Transverse colon (tissue), 4 donors: ENCODE measurements at regions not wholly inside any gene's neighbourhood (a gene's known extent, or its start where the extent isn't known, plus 50 kb on each side); places are given as distances from the start of the nearest gene placed in this dataset.

Experiments
- DNase-seq: peaks from one replicate; pipeline ENCODE4 v3.0.0-alpha.2; 2019
- H3K27ac ChIP-seq, 4 donors: fragments of 200-600 bp; sonication (generic); 2 replicates each; pipeline ENCODE4 v1.5.1; 2016 to 2018; ENCODE audit warnings: inconsistent platforms in 4 of 4
- H3K27me3 ChIP-seq: fragments of 200-600 bp; sonication (generic); 2 replicates; pipeline ENCODE4 v1.5.1; 2017; ENCODE audit warnings: inconsistent platforms
- H3K36me3 ChIP-seq, 4 donors: fragments of 200-600 bp; sonication (generic); 2 replicates each; pipeline ENCODE4 v1.5.1; 2017 to 2019; ENCODE audit warnings: inconsistent platforms in 4 of 4
- H3K4me1 ChIP-seq, 4 donors: fragments of 200-600 bp; sonication (generic); 2 replicates each; pipeline ENCODE4 v1.5.1; 2017 to 2020; ENCODE audit warnings: inconsistent platforms in 4 of 4
- H3K4me3 ChIP-seq, 4 donors: fragments of 200-600 bp; sonication (generic); 1 replicate in 1 of 4; 2 replicates in 3 of 4; pipeline versions ENCODE4 v1.5.1 to v1.6.1; 2017 to 2019; ENCODE audit warnings: inconsistent platforms in 4 of 4
- H3K9me3 ChIP-seq, 2 donors: fragments of 200-600 bp; sonication (generic); 2 replicates each; pipeline ENCODE4 v1.5.1; 2017 to 2019; ENCODE audit warnings: inconsistent platforms in 2 of 2
- CTCF ChIP-seq, 5 experiments: fragments of 200-600 bp in 3 of 5; fragments of 450-650 bp in 2 of 5; sonication (generic) in 3 of 5; IDR thresholded peaks; 1 replicate in 2 of 5; 2 replicates in 3 of 5; pipeline ENCODE4 v1.5.1; 2016 to 2017; ENCODE audit warnings: antibody characterized with exemption in 5 of 5, inconsistent platforms in 3 of 5, mild to moderate bottlenecking in 2 of 5, moderate library complexity in 1 of 5
- EP300 ChIP-seq: sonication (generic); formaldehyde crosslinking; IDR thresholded peaks from one replicate; pipeline ENCODE4 v1.6.1; 2017; ENCODE audit warnings: antibody characterized with exemption, low read depth
- POLR2A ChIP-seq: fragments of 450-650 bp; IDR thresholded peaks from one replicate; pipeline ENCODE4 v1.6.1; 2016; ENCODE audit warnings: antibody characterized with exemption, mild to moderate bottlenecking, moderate library complexity
- POLR2AphosphoS5 ChIP-seq, 3 donors: sonication (generic); formaldehyde crosslinking; IDR thresholded peaks; one replicate each; pipeline ENCODE4 v1.6.1; 2016; ENCODE audit warnings: antibody characterized with exemption in 3 of 3
- WGBS, 2 donors: methylation state at CpG; one replicate each; pipeline ENCODE4 v1.1.5; 2018; ENCODE audit warnings: low coverage in 1 of 2; 5-methylcytosine and 5-hydroxymethylcytosine counted together
- in situ Hi-C, 4 donors: fragments of 200-750 bp; cut with MboI; loops; one replicate each; pipeline versions ENCODE4 v1.15.0 to v1.15.1; 2017; ENCODE audit warnings: low sequenced_read_pairs in 3 of 4, low pct_ligation_motif_present in 1 of 4, low pct_unique_long_range_greater_than_20kb in 1 of 4
- intact Hi-C: fragments of 100-400 bp; cut with DNase I; formaldehyde crosslinking; loops from one replicate; pipeline ENCODE4 v1.15.1; 2023; ENCODE audit warnings: low total_unique reads

GRCh38 chr21:35280231-35280630 is 231.1 kb upstream of the RUNX1 start:
- peaks cover 0 to 4% (median 0%) of the 10 kb centered on the region in 4 donors for H3K4me1 ChIP-seq
- intact Hi-C loops (no loop called here), in situ Hi-C loops (no loop called here)
- H3K27ac ChIP-seq: no peak overlapping the region
- TF ChIP-seq EP300 (no peak), POLR2A (no peak), CTCF (IDR thresholded peaks at IDR 0.05) (no peak), POLR2AphosphoS5 (IDR thresholded peaks at IDR 0.05) (no peak)
- H3K36me3 ChIP-seq: no peaks in the 10 kb centered on the region
- no peak overlapping the region for H3K4me3 ChIP-seq
- no peaks in the 10 kb centered on the region for H3K27me3 ChIP-seq
- H3K9me3 ChIP-seq: no peaks in the 10 kb centered on the region
- DNase-seq: no peak

DNA sequence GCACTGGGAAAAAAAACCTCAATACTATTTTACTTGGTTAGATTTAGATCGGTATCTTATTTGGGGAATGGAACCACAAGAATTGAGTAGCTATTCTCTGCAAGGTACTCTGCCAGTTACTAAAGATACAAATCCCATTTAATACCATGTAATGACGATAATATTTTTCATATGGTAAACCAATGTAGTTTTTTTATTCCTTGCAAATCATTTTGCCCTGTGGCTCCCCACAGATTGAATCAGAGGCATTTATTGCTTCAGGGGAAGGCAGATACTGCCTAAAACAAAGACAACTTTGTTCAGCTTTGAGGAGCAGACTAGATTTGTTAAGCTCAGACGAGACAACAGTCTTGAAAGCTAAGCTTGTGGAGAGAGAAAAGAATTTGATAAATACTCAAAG is 226.7 kb upstream of the RUNX1 start:
- DNase-seq: no peak
- peaks cover 3 to 14% (median 9%) of the 10 kb centered on the region in 4 donors for H3K4me1 ChIP-seq
- no peak overlapping the region for H3K4me3 ChIP-seq
- H3K9me3 ChIP-seq: no peaks in the 10 kb centered on the region
- in situ Hi-C loops: no loop called here
- H3K27ac ChIP-seq: no peak overlapping the region
- no peaks in the 10 kb centered on the region for H3K36me3 ChIP-seq
- intact Hi-C loops: no loop called here
- TF ChIP-seq CTCF (IDR thresholded peaks at IDR 0.05) (no peak), EP300 (no peak), POLR2A (no peak), POLR2AphosphoS5 (IDR thresholded peaks at IDR 0.05) (no peak)
- no peaks in the 10 kb centered on the region for H3K27me3 ChIP-seq
- 47 to 48% methylated on average over 3 of the region's 3 CpGs for WGBS, 2 donors

GRCh38 chr21:35274923-35275322 is 225.8 kb upstream of the RUNX1 start:
- WGBS, 2 donors: 77 to 89% methylated on average over 3 to 7 of the region's 7 CpGs
- peaks cover 3 to 14% (median 9%) of the 10 kb centered on the region in 4 donors for H3K4me1 ChIP-seq
- intact Hi-C loops (no loop called here), in situ Hi-C loops (no loop called here)
- no peak overlapping the region for H3K4me3 ChIP-seq
- no peaks in the 10 kb centered on the region for H3K27me3 ChIP-seq
- no peak for DNase-seq
- H3K9me3 ChIP-seq: no peaks in the 10 kb centered on the region
- H3K36me3 ChIP-seq: no peaks in the 10 kb centered on the region
- no peak for TF ChIP-seq EP300
- TF ChIP-seq POLR2AphosphoS5 (IDR thresholded peaks at IDR 0.05): no peak
- TF ChIP-seq POLR2A: no peak
- TF ChIP-seq CTCF (IDR thresholded peaks at IDR 0.05): no peak
- H3K27ac ChIP-seq: peak overlapping the region in 1 of 4 donors; percentile 64

DNA sequence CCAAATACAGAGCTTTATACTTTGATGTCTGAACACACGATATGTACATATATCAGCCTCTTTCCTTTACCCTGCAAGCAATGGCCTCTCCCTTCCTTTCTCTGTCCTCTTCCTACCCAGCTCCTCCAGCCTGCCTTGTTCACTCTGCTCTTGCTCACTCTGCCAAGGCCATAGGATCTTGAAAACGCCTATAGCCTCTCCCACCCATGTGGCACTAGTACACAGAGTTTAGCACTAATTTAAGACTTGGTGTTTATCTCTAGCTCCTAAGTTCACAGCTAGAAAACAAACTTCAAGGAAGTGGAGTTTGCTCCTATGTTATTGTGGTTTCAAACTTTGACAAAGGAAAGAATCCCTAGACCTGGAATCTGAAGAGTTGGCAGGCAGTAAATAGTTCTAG is 225.0 kb upstream of the RUNX1 start:
- WGBS, 2 donors: 52 to 54% methylated on average over 2 of the region's 2 CpGs
- intact Hi-C loops: no loop called here
- in situ Hi-C loops: no loop called here
- H3K36me3 ChIP-seq: no peaks in the 10 kb centered on the region
- TF ChIP-seq EP300: no peak
- TF ChIP-seq POLR2A: no peak
- no peak for TF ChIP-seq POLR2AphosphoS5 (IDR thresholded peaks at IDR 0.05)
- no peak for TF ChIP-seq CTCF (IDR thresholded peaks at IDR 0.05)
- no peaks in the 10 kb centered on the region for H3K27me3 ChIP-seq
- H3K4me1 ChIP-seq: peaks cover 3 to 14% (median 9%) of the 10 kb centered on the region in 4 donors
- peak overlapping the region; percentile 34 to 64 (median 58) for H3K27ac ChIP-seq
- H3K4me3 ChIP-seq: no peak overlapping the region
- no peaks in the 10 kb centered on the region for H3K9me3 ChIP-seq
- DNase-seq: no peak
